ENCODE measurements at regions not wholly inside any gene's neighbourhood (a gene's known extent, or its start where the extent isn't known, plus 50 kb on each side); places are given as distances from the start of the nearest gene placed in this dataset.

- no peak for TF ChIP-seq EZH2 (IDR thresholded peaks at IDR 0.05; ENCODE audit: borderline replicate concordance, control insufficient read depth, low read depth, low read length)
- TF ChIP-seq CTCF (IDR thresholded peaks at IDR 0.05 in 2 of 3, conservative IDR thresholded peaks at IDR 0.05 in 1 of 3; ENCODE audit: control insufficient read depth in 2 of 3, extremely low read depth in 1 of 3, insufficient read depth in 1 of 3, low read depth in 3 of 3, low read length in 3 of 3) = no peak
- no peak for TF ChIP-seq NR2C2 (IDR thresholded peaks at IDR 0.05; ENCODE audit: borderline replicate concordance, control insufficient read depth, insufficient read length, low read depth)
- no peak for TF ChIP-seq POLR2A (IDR thresholded peaks at IDR 0.05; ENCODE audit: low read depth, low read length)
- TF ChIP-seq EGR1 (IDR thresholded peaks at IDR 0.05; ENCODE audit: borderline replicate concordance in 1 of 2, low read depth in 2 of 2, low read length in 2 of 2) = no peak
- TF ChIP-seq SPI1 (IDR thresholded peaks at IDR 0.05; ENCODE audit: borderline replicate concordance, insufficient read depth, low read depth, low read length) = no peak
- no peak for TF ChIP-seq ZNF592 (IDR thresholded peaks at IDR 0.05)
- TF ChIP-seq TAF1 (IDR thresholded peaks at IDR 0.05; ENCODE audit: borderline replicate concordance, low read depth, low read length) = no peak
- no peak for TF ChIP-seq MTA3 (IDR thresholded peaks at IDR 0.05; ENCODE audit: borderline replicate concordance, low read length)
- no peak for TF ChIP-seq ATF2 (IDR thresholded peaks at IDR 0.05; ENCODE audit: low read length)
- no peak for TF ChIP-seq STAT3 (IDR thresholded peaks at IDR 0.05; ENCODE audit: low read depth, low read length)
- TF ChIP-seq RAD51 (IDR thresholded peaks at IDR 0.05) = no peak
- no peak for TF ChIP-seq PKNOX1 (IDR thresholded peaks at IDR 0.05)
- no peak for TF ChIP-seq EP300 (IDR thresholded peaks at IDR 0.05; ENCODE audit: borderline replicate concordance in 1 of 2, control insufficient read depth in 1 of 2, low read depth in 2 of 2, low read length in 2 of 2)
These were observed 553.3 kb downstream of the HTR1A start for GRCh38 chr5:63408984-63409383.

All from GM12878 (cell line).